ENCODE measurements at regions not wholly inside any gene's neighbourhood (a gene's known extent, or its start where the extent isn't known, plus 50 kb on each side); places are given as distances from the start of the nearest gene placed in this dataset.

GRCh38 chr3:28134198-28134597 is 107.2 kb upstream of the CMC1 start:
- Histone ChIP-seq H3K4me3 (ENCODE audit: low read depth, low read length) (no peak overlapping the region), H3K27me3 (ENCODE audit: control insufficient read depth, insufficient read depth, low read length) (no peaks in the 10 kb centered on the region), H3K36me3 (ENCODE audit: control insufficient read depth, insufficient read depth, low read length) (no peaks in the 10 kb centered on the region)
- no peak for DNase-seq (ENCODE audit: low read depth)
- TF ChIP-seq CTCF (IDR thresholded peaks at IDR 0.05; ENCODE audit: insufficient read depth, low read length, poor library complexity, severe bottlenecking): no peak

GRCh38 chr3:28134792-28135375 is 106.5 kb upstream of the CMC1 start:
- H3K36me3 ChIP-seq (ENCODE audit: control insufficient read depth, insufficient read depth, low read length): no peaks in the 10 kb centered on the region
- H3K4me3 ChIP-seq (ENCODE audit: low read depth, low read length): no peak overlapping the region
- DNase-seq (ENCODE audit: low read depth): no peak
- H3K27me3 ChIP-seq (ENCODE audit: control insufficient read depth, insufficient read depth, low read length): no peaks in the 10 kb centered on the region
- no peak for TF ChIP-seq CTCF (IDR thresholded peaks at IDR 0.05; ENCODE audit: insufficient read depth, low read length, poor library complexity, severe bottlenecking)

GRCh38 chr3:28136607-28137216 is 104.7 kb upstream of the CMC1 start:
- no peak for TF ChIP-seq CTCF (IDR thresholded peaks at IDR 0.05; ENCODE audit: insufficient read depth, low read length, poor library complexity, severe bottlenecking)
- DNase-seq (ENCODE audit: low read depth): no peak
- no peaks in the 10 kb centered on the region for H3K27me3 ChIP-seq (ENCODE audit: control insufficient read depth, insufficient read depth, low read length)
- no peak overlapping the region for H3K4me3 ChIP-seq (ENCODE audit: low read depth, low read length)
- no peaks in the 10 kb centered on the region for H3K36me3 ChIP-seq (ENCODE audit: control insufficient read depth, insufficient read depth, low read length)

- TF ChIP-seq CTCF (IDR thresholded peaks at IDR 0.05; ENCODE audit: insufficient read depth, low read length, poor library complexity, severe bottlenecking): no peak
- Histone ChIP-seq H3K4me3 (ENCODE audit: low read depth, low read length) (no peak overlapping the region), H3K27me3 (ENCODE audit: control insufficient read depth, insufficient read depth, low read length) (no peaks in the 10 kb centered on the region), H3K36me3 (ENCODE audit: control insufficient read depth, insufficient read depth, low read length) (no peaks in the 10 kb centered on the region)
- no peak for DNase-seq (ENCODE audit: low read depth)
Measured at GRCh38 chr3:28138043-28138610, 103.3 kb upstream of the CMC1 start.

GRCh38 chr3:28139288-28139687 is 102.1 kb upstream of the CMC1 start:
- no peak for TF ChIP-seq CTCF (IDR thresholded peaks at IDR 0.05; ENCODE audit: insufficient read depth, low read length, poor library complexity, severe bottlenecking)
- no peaks in the 10 kb centered on the region for H3K36me3 ChIP-seq (ENCODE audit: control insufficient read depth, insufficient read depth, low read length)
- no peak for DNase-seq (ENCODE audit: low read depth)
- no peaks in the 10 kb centered on the region for H3K27me3 ChIP-seq (ENCODE audit: control insufficient read depth, insufficient read depth, low read length)
- H3K4me3 ChIP-seq (ENCODE audit: low read depth, low read length): no peak overlapping the region
